Gastroesophageal sphincter (tissue), 3 donors: ENCODE measurements at regions not wholly inside any gene's neighbourhood (a gene's known extent, or its start where the extent isn't known, plus 50 kb on each side); places are given as distances from the start of the nearest gene placed in this dataset.

Source experiments
- CTCF ChIP-seq, 4 experiments: fragments of 200-600 bp in 2 of 4; fragments of 450-650 bp in 2 of 4; sonication (generic) in 1 of 4; IDR thresholded peaks; one replicate each; pipeline ENCODE4 v1.5.1; 2017 to 2019; ENCODE audit warnings: antibody characterized with exemption in 4 of 4, mild to moderate bottlenecking in 2 of 4, moderate library complexity in 2 of 4
- POLR2A ChIP-seq, 2 donors: fragments of 450-650 bp; IDR thresholded peaks; one replicate each; pipeline ENCODE4 v1.6.1; 2017; ENCODE audit warnings: antibody characterized with exemption in 2 of 2, mild to moderate bottlenecking in 2 of 2, moderate library complexity in 1 of 2
- POLR2AphosphoS5 ChIP-seq: sonication (generic); formaldehyde crosslinking; IDR thresholded peaks from one replicate; pipeline ENCODE4 v1.6.1; 2017; ENCODE audit warnings: antibody characterized with exemption

- TF ChIP-seq POLR2A (IDR thresholded peaks at IDR 0.05) (no peak), POLR2AphosphoS5 (no peak), CTCF (IDR thresholded peaks at IDR 0.05) (no peak)
Observed at GRCh38 chr1:72631449-72631848, 349.1 kb upstream of the NEGR1 start.
